ENCODE measurements at regions not wholly inside any gene's neighbourhood (a gene's known extent, or its start where the extent isn't known, plus 50 kb on each side); places are given as distances from the start of the nearest gene placed in this dataset.

GRCh38 chrX:50978920-50979682, 68.6 kb downstream of the BMP15 start:
- TF ChIP-seq POLR2A (IDR thresholded peaks at IDR 0.05; ENCODE audit: low read length): no peak
- TF ChIP-seq GATA1 (IDR thresholded peaks at IDR 0.05; ENCODE audit: low read depth, low read length): no peak
